ENCODE measurements at regions not wholly inside any gene's neighbourhood (a gene's known extent, or its start where the extent isn't known, plus 50 kb on each side); places are given as distances from the start of the nearest gene placed in this dataset.
"Not testable (repeated sequence)": the region's sequence is repeated elsewhere in the genome, so short reads cannot be mapped to it uniquely, and the experiment has no call there.

DNA sequence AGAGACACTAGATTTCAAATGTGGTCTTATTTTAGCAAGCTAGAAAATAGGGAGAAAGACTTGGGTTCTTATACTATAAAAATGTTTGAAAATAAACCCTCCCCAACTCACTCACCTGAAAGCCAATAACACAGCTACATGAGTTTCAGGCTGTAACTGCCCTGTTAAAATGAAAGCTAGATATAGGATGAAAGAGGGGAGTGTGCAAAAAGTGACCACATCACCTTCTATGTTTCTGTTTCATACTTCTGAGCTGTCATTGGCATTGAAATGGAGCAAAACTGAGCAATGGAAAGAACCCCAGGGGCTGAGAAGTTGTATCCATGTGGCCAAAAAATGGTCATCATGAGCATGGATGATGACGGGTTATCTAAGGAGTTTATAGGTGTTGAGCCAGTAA, 148.1 kb upstream of the TENT5A start:
- no peak for DNase-seq

DNA sequence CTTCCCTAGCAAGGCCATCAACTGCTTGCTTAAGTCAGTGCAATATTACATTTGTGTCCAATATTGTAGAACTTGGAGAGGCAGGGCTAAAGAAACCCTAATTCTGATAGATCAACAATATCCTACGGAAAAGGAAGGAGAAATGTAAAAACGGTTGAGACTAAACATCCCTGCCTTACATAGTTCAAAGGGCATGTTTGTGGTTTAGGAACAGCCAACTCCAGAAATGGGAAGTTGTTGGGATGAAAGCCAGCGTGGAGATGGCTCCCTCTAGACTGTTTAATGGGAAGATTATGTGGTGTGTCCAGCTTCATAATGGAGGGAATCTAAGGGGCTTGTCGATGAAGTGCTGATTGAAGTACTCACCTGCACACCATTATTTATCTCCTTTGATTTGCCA, 145.3 kb upstream of the TENT5A start:
- no peak for DNase-seq

DNA sequence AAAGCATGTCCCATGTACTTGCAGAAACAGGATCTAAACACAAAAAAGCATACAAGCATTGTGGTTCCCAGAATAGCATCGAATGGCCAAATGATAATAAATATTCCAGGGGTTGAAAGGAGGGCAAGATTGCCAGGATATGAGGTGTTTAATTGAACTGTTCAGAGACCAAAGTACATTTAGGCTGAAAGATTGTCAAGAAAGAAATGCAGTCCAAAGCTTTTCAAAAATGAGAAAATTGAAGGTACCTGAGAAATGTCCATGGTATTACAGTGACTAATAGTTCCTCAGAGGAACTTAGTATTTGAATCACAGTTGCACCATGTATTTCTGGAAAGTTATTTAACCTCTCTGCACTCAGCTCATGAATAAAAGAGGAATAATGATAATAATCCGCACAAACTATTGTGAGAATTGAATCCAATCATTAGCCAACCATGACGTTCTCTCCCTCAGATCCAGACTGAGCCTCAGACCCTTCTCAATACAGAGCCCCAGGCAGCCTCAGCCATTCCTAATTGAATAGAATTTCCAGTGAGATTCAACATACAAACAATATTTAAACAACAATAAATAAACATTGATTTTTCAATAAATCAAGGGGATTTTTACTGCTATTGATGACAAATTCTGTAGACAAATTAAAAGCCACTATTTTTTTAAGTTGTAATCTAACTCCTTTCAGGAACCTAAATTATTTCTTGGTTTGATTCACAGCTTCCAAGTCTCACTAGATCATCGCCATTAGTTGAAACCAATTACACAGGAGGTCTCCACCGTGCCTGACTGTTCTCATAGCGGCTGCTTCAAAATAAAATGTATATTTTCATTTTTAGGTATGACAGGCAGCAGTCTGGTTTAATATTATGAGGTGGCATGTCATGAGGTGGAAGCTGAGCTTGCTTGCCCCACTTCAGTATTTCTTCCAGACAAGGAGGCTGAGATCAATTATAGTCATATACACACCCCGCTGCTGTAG, 144.3 kb upstream of the TENT5A start:
- DNase-seq = no peak

DNA sequence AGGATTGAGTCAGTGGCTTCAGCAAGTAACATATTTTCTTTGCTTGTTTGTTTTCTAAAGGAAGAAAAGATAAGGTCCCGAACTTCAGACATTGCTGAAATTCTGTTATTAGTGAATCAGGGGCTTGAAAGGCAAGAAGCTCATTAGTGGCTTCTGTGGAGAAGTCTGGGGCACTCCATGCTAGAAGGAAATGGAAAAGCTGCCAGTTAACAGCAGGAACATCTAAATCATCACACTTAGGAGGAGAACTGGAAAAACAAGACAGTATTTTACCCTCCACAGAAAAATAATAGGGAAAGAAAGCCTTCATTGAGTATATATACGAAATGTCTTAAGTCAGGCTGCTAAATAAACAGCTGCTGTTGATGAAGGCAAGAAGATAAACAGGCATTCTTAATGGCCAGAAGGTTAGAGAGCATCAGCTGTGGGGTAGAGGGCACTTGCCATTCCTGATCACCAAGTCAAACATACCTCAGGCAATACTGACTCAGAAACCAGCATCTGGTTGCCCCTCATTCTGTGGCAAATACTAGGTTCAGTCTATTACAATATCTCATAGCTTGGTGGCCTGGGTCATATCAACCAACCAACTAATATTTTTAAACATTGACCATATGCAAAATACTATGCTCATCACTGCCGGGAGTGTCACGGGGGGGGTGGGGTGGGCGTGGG, 143.2 kb upstream of the TENT5A start:
- peak; percentile 35 for DNase-seq

DNA sequence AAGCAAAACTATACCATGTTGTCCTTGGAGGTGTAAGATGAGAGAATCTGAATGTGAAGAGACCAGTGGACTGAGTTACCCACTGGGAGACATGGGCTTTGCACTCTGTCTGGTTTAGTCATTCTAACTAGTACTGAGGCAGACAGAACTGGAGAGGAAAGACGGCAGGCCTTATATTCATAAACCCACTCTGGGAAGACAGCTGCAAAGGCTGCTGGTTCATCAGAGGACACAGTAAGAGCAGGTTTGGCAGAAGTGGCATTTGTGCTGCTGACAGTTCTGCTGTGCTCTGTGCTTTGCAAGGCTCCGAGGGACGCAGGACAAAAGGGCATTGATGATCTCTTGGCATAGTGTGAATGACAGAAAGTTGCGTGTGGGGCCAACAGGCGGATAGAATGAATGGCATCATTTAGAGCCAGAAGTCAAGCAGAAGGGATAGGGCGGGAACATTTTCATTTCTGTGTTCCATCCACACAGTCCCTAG, 142.3 kb upstream of the TENT5A start:
- peak; percentile 35 for DNase-seq

DNA sequence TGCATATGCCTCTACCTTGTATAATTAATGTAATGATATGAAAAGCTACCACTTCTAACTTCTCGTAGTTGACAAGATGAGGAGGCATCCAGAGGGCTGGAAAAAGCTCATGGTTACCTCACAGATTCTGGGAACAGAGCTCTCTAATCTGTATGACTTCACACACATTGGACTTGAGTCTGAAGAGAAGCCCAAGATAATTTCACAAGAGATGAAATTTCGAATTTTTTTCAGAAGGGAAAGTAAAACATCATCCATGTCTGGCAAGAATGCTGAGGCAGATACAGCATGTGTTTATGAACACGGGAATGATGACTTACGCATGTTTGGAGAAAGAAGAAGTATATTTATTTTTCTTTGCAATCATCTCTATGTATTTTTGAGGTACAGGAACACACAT, 141.8 kb upstream of the TENT5A start:
- DNase-seq = peak; percentile 9

DNA sequence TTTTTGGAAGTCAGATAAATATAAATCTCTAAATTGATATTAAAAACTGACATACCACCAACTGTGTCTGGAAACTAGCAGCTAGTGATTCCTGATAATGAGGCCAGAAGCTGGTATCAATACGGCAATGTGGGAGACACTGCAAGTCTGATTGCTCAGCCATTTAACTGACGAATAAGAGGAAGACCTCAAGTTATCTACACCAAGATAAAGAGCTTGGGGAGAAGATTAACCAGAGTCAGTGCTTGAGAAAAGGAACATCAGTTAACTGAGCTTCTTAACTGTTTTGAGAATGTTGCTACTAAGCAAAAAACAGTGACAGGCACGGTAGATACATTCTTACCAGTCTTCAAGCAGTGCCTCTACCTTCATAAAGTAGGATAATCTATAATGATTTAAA, 140.4 kb upstream of the TENT5A start:
- no peak for DNase-seq

DNA sequence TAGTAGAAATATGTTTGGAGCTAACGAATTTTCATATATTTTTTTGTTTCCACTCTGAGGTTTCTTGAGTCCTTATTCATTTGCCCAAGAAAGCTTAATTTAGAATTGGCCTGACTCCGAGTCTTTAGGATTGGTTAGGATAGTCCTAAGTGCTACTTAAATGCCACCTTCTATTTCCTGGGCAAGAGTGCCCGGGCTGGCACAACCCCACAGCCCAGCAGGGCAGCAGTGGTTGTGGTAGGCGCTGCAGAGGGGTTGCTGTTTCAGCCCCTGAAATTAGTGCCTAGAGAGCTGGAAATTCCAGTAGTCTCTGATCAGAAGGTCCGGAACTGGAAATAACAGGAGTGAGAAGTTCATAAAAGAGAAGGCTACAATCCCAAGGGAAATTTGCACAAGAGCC, 139.4 kb upstream of the TENT5A start:
- no peak for DNase-seq

DNA sequence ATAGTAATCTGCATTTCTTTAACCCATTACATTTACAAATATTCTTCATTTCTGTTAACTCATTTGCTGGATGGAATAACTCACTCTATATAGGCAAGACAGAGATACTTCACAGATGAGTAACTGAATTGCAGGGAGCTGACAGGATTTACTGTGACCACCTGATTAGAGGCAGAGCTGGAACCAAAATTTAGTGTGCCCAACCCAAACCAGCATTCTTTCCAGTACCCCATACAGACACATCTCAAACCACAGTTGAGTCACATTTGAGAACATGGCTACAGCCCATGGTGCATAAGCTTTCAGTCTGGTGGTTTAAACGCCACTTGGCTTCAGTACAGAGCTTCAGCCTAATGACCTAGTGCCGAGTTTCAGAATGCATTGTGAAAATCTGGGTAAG, 138.4 kb upstream of the TENT5A start:
- peak; percentile 4 for DNase-seq

DNA sequence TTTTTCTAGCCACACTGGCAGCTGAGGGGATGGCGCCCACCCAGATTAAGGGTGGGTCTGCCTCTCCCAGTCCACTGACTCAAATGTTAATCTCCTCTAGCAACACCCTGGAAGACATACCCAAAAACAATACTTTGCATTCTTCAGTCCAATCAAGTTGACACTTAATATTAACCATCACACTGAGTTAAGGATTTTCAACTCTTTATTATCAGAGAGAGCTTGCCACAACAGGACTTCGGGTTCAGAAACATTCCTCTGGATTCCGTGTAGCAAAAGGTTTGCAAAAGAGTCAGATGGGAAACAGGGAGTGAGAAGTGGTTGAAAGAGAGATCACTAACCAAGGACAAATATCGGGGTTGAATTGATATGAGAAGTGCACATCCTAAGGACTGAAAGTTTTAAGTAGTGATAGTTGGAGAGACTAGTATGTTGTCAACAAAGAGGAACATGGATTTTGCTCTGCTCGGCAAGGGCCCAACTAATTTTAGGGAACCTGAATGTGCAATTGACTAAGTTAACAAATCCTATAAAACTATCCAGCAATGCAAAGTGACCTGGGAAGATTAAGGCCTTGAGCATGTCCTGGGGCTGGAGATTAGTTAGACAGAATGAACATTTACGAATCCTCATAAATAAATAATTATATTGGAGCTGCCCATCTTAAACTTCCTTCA, 137.0 kb upstream of the TENT5A start:
- DNase-seq = no peak

DNA sequence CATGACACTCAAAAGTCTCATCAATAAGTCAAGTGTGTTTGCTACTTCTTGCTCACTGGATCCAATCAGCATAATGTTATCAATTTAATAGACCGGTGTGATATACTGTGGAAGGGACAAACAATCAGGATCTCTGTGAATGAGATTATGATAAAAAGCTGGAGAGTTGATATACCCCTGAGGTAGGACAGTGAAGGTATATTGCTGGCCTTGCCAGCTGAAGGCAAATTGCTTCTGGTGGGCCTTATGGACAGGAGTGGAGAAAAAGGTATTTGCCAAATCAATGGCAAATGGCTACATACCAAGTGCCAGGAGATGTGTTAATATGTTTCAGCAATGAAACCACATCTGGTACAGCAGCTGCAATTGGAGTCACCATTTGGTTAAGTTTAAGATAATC, 134.4 kb upstream of the TENT5A start:
- DNase-seq = not testable (repeated sequence)

DNA sequence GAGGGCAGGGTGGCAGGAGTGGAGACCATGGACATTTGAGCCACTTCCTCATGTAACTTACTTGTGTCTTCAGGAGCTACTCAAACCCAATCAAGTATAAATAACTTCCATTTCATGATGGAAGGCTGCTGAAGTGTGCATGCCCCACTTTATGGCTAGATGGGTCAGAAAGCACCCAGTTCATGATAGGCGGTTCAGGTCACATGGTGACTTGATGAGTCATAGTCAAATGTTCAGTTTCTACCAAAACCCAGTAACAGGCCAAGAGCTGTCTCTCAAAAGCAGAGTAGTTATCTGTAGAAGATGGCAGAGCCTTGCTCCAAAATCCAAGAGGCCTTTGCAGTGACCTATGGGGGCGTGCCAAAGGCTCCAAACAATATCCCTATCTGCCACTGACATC, 133.7 kb upstream of the TENT5A start:
- no peak for DNase-seq

DNA sequence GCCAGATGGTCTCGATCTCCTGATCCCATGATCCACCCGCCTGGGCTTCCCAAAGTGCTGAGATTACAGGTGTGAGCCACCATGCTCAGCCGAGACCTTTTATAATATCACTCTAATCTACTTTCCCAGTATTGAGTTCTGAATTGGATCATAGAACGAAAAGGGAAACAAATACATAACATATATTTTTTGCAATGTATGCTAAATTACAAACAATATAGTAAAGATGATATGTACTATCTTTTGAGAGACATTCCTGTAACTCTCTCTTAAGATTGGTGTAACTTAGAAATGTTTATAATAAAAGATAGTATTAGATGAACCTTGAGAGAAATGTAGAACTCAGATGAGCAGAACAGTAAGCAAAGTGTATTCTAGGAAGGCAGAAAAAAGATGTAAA, 129.2 kb upstream of the TENT5A start:
- no peak for DNase-seq

DNA sequence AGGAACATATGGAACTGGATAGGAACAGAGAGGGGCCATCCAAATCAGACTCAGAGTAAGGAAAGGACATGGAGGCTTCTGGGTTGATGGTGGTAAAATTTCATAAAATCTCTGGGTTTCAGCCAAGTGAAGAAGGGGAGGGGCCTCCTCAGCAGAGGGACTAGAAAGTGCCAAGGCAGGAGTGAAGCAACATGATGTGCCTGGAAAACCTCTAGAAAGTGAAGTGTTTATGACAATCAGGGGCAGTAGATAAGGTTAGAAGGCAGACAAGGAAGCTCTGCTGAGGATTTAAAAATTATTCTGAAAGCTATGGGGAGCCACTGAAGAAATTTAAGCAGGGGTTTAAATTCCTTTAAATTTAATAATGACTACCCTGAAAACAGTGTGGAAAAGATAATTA, 126.0 kb upstream of the TENT5A start:
- no peak for DNase-seq

DNA sequence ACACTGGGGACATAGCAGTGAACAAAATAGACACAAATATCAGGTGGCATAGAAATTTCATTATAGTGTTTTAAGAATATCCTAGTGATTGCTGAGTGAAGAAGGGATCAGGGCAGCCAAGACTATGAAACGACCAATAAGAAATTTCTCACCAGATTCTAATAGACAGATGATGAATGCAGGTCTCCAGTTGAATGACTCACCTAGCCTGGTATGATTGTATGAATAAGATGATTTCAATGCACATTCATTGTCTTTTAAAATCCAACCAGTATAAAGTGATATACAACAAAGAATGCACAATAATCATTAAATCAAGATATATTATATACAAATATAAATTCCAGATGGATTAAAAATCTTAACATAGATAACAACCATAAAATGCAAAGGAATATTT, 124.5 kb upstream of the TENT5A start:
- DNase-seq = no peak

DNA sequence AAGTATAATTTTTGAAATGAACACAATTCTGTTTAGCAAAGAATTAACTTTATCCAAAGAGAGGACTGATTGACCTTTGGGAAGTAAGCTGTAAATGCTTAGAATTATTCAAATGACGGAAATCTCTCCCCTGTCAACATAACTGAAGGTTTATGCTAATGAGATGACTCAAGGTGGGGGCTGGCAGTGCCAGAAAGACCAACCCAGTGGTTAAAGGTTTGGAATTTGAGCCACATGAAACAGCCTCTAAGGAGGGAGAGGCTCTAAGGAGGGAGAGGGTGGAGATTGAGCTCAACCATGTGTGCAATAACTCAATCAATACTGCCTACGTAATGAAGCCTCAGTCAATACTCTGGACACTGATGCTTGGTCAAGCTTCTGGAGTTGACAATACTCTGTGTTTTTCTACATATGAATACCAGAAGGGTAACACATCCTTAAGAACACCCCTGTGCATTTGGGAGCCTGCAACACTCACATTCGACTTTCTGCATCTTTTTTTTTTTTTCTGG, 123.4 kb upstream of the TENT5A start:
- peak; percentile 46 for DNase-seq

DNA sequence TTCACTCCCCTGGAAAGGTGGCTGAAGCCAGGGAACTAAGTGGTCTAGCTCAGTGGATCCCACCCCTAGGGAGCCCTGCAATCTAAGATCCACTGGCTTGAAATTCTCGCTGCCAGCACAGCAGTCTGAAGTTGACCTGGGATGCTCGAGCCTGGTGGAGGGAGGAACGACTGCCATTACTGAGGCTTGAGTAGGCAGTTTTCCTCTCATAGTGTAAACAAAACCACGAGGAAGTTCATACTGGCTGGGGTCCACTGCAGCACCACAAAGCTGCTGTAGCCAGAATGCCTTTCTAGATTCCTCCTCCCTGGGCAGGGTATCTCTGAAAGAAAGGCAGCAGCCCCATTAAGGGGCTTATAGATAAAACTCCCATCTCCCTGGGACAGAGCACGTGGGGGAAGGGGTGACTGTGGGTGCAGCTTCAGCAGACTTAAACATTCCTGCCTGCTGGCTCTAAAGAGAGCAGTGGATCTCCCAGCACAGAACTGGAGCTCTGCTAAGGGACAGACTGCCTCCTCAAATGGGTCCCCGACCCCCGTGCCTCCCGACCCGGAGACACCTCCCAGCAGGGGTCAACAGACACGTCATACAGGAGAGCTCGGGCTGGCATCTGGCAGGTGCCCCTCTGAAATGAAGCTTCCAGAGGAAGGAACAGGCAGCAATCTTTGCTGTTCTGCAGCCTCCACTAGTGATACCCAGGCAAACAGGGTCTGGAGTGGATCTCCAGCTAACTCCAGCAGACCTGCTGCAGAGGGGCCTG, 117.4 kb upstream of the TENT5A start:
- DNase-seq = not testable (repeated sequence)

DNA sequence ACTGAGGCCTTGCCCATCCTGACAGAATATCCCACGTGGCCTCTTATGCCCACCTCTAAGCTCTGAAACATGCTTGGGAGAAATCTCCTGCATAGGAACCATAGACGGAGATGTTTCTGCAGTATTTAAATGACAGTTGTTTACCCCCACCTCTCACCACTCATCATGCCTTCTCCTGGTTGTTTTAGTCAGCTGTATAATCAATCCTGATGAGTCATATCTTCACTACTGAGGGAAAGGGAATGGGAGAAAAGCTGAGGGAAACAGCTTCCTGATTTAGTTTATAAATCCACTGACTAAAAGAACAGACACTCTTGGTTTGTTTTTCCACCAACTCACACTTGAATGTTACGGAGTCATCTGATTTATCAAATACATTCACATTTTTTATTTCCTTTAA, 113.2 kb upstream of the TENT5A start:
- DNase-seq = no peak

DNA sequence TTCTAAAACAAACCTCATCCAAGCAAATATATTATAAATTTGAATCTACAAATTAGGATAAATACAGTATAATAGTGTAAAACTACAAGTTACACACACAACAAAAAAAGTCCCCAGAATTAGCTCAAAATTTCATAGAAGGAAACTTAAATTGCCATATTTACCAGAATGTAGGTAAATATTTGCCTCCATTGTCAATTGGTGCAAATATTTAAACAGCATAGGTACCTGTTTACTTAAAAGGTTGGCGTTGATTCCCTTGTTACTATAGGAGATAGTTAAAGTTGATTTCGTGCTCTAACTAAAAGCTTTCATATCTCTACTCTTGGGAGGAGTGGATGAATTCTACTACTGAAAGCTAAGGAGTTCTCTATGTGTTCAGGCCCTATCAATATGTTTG, 111.6 kb upstream of the TENT5A start:
- DNase-seq = no peak

DNA sequence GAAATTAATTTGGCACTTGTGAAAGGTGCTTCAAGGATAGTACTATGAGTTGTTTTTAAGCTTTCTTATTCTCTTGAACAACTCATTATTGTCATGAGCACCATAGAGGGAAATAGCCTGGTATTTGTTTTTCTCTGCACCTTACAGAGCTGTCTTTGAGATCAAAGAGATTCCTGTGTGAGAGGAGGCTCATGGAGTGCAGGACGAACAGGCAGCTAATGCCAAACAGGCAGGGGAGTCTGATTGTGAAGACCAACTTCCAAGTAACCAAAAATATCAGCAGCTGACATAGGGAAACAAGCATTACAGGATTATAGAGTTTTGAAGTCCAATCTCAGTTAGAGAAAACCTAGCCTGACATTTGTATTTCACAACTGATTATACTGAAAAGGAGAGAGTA, 110.6 kb upstream of the TENT5A start:
- no peak for DNase-seq

DNA sequence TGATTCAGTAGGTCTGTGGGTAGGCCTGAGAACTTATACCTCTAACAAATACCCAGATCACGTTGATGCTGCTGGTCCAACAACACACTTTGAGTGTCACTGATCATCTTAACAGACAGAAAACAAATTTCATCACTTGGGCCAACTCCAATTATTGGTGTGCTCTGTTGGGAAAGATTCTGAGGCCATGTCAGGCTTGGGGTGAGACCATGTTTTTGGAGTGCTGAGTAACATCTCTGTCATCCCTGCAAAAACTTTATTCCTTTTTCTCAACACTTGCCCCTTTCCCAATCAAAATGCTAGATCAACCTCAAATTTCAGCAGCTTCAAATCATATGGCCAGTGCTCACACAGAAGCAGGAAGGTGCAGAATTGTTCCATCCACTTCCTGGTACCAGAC, 108.8 kb upstream of the TENT5A start:
- DNase-seq = no peak

DNA sequence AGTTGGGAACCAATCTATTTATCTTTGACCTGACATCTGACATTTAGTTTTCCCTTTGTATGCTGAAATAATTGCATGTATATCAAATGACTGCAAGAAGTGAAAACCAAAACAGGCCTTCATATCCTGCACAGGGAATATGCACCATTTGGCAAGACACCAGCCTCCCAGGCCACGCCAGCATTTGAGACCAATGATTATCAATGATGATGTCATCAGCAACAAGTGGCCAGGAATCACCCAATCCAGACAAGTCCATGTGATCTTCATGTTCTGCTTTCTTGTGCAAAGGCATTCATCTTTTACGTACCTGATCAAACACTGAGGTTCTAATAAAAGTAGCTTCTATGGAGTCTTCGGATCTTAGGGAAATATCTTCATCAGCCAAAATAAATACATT, 107.4 kb upstream of the TENT5A start:
- DNase-seq = peak; percentile 24

DNA sequence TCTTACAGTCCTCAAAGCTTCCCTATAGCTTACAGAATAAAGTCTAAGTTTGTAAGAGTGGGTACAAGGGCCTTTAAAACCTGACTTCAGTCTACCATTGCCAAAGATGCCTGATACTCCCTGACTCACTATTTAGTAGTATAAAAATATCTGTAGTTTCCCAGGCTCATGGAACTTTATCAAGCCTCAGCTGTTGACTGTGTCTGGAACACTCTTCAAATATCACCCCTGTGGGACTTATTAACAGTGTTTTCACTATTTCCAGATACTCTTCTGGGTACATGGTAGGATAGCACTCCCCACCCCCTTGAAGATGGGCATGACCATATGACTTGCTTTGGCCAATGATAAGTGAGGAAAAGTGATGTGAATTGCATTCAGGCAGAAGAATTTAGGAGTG, 105.3 kb upstream of the TENT5A start:
- no peak for DNase-seq
